ENCODE measurements at regions not wholly inside any gene's neighbourhood (a gene's known extent, or its start where the extent isn't known, plus 50 kb on each side); places are given as distances from the start of the nearest gene placed in this dataset.
A peak's percentile ranks its signal among the peaks of the same experiment; 100 is the strongest.

- no peak for DNase-seq (ENCODE audit: low spot score)
- FAIRE-seq, result no peak
These were observed 167.6 kb downstream of the RND3 start for GRCh38 chr2:150319658-150320555.

- FAIRE-seq (no peak), DNase-seq (ENCODE audit: low spot score) (no peak)
These were observed 168.4 kb downstream of the RND3 start for GRCh38 chr2:150319085-150319484.

- no peak for FAIRE-seq
- no peak for DNase-seq (ENCODE audit: low spot score)
These were observed 175.2 kb downstream of the RND3 start for GRCh38 chr2:150312271-150312670.

GRCh38 chr2:150309311-150310080 lies 178.0 kb downstream of the RND3 start:
- FAIRE-seq (no peak), DNase-seq (ENCODE audit: low spot score) (no peak)

GRCh38 chr2:150307258-150307657 lies 180.2 kb downstream of the RND3 start:
- FAIRE-seq, result no peak

GRCh38 chr2:150303281-150303680 lies 184.2 kb downstream of the RND3 start:
- FAIRE-seq (no peak), DNase-seq (ENCODE audit: low spot score) (no peak)

More at GRCh38 chr2:150307258-150307657, 180.2 kb downstream of the RND3 start:
- DNase-seq (ENCODE audit: low spot score), result no peak

- DNase-seq (ENCODE audit: low spot score) (no peak), FAIRE-seq (no peak)
These were observed 188.7 kb downstream of the RND3 start for GRCh38 chr2:150298571-150299305.

GRCh38 chr2:150296770-150297546 lies 190.5 kb downstream of the RND3 start:
- DNase-seq (ENCODE audit: low spot score) (no peak), FAIRE-seq (no peak)

- DNase-seq (ENCODE audit: low spot score), result no peak
- FAIRE-seq, result no peak
These were observed 191.9 kb downstream of the RND3 start for GRCh38 chr2:150295544-150295943.

GRCh38 chr2:150293771-150294170 lies 193.7 kb downstream of the RND3 start:
- no peak for FAIRE-seq
- no peak for DNase-seq (ENCODE audit: low spot score)

GRCh38 chr2:150292807-150293206 lies 194.7 kb downstream of the RND3 start:
- no peak for DNase-seq (ENCODE audit: low spot score)
- FAIRE-seq, result no peak

- DNase-seq (ENCODE audit: low spot score), result no peak
- no peak for FAIRE-seq
These were observed 195.3 kb downstream of the RND3 start for GRCh38 chr2:150292192-150292591.

- FAIRE-seq, result no peak
- no peak for DNase-seq (ENCODE audit: low spot score)
These were observed 200.6 kb downstream of the RND3 start for GRCh38 chr2:150286730-150287362.

- FAIRE-seq (no peak), DNase-seq (ENCODE audit: low spot score) (no peak)
These were observed 203.4 kb downstream of the RND3 start for GRCh38 chr2:150284116-150284515.

- DNase-seq (ENCODE audit: low spot score) (no peak), FAIRE-seq (no peak)
These were observed 204.6 kb downstream of the RND3 start for GRCh38 chr2:150282771-150283371.

- no peak for FAIRE-seq
- no peak for DNase-seq (ENCODE audit: low spot score)
These were observed 205.1 kb downstream of the RND3 start for GRCh38 chr2:150282357-150282756.

- DNase-seq (ENCODE audit: low spot score) (peak; percentile 22), FAIRE-seq (no peak)
These were observed 207.2 kb downstream of the RND3 start for GRCh38 chr2:150280231-150280630.

GRCh38 chr2:150279686-150280085 lies 207.8 kb downstream of the RND3 start:
- no peak for FAIRE-seq

GRCh38 chr2:150276737-150277136 lies 210.7 kb downstream of the RND3 start:
- FAIRE-seq (no peak), DNase-seq (ENCODE audit: low spot score) (no peak)

More at GRCh38 chr2:150279686-150280085, 207.8 kb downstream of the RND3 start:
- DNase-seq (ENCODE audit: low spot score), result no peak

- FAIRE-seq, result no peak
- DNase-seq (ENCODE audit: low spot score), result no peak
These were observed 213.4 kb downstream of the RND3 start for GRCh38 chr2:150274108-150274507.
